HG03469 (cell line): ENCODE measurements at regions not wholly inside any gene's neighbourhood (a gene's known extent, or its start where the extent isn't known, plus 50 kb on each side); places are given as distances from the start of the nearest gene placed in this dataset.
"Not testable (repeated sequence)": the region's sequence is repeated elsewhere in the genome, so short reads cannot be mapped to it uniquely, and the experiment has no call there.

Experiments
- ATAC-seq: cut with Tn5 transposase; IDR thresholded peaks from one replicate; pipeline ENCODE4 v1.9.1; 2021; ENCODE audit warnings: mild to moderate bottlenecking, moderate library complexity, moderate number of reproducible peaks; ENCODE audit not compliant: unreplicated experiment

GRCh38 chr2:91422102-91422501 is 2730.6 kb downstream of the RPIA start:
- ATAC-seq, result not testable (repeated sequence)

GRCh38 chr2:91427148-91427547 is 2735.7 kb downstream of the RPIA start:
- not testable (repeated sequence) for ATAC-seq

- not testable (repeated sequence) for ATAC-seq
These were observed 2750.4 kb downstream of the RPIA start for GRCh38 chr2:91441932-91442245.

DNA sequence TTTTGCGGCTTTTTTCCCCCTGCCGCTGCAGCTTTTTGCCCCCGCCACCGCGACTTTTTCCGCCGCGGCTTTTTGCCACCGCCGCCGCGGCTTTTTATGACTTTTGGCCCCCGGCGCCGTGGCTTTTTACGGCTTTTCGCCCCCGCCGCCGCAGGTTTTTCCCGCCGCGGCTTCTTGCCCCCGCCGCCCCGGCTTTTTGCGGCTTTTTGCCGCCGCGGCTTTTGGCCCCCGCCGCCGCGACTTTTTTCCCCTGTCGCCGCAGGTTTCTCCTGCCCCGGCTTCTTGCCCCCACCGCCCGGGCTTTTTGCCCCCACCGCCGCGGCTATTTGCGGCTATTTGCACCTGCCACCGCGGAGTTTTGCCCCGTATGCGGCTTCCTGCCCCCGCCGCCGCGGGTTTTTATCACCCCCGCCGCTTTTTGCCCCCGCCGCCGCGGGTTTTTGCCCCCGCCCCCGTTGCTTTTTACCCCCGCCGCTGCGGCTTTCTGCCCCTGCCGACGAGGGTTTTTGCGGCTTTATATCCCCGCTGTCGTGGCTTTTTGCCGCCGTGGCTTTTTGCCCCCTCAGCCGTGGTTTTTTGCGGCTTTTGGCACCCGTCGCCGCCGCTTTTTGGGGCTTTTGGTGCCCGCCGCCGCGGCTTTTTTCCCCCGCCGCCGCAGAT is 2750.9 kb downstream of the RPIA start:
- no peak for ATAC-seq

- not testable (repeated sequence) for ATAC-seq
These were observed 2751.6 kb downstream of the RPIA start for GRCh38 chr2:91442906-91443729.

DNA sequence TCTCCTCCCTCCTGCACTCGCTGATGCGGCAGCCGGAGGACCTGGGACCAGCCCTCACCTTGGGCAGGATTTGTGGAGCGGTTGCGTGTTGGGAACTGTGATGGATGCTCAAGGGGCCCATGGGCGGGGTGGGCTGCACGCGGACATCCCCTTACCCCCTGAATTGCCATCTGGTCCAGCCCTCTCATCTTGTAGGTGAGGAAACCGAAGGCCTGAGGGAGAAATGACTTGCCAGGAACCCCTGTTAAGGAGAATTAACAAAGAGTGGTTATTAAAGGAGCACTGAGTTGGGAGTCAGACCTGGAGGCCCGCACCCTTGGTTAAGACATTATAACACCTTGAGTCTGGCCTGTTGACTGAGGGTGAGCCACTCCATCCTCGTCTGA is 2752.2 kb downstream of the RPIA start:
- not testable (repeated sequence) for ATAC-seq

DNA sequence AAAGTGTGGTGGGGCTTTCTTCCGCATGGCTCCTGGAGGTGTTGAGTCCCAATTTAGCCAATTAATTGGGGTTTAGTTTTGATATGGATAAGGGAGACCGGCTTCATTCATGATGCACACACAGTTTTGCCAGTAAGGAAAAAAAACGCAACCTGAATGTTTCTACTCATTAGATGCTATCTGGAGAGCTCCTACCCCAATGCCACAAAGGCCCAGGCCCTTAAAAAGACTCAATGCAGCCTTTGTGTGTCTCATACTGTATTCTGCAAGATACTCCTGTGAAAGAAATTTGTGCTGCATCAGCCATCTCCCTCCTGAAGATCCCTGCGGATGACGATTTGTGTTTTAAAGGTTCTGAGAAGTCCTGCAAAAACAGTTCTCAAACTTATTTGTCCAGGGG is 2754.2 kb downstream of the RPIA start:
- not testable (repeated sequence) for ATAC-seq

GRCh38 chr2:91446489-91446888 is 2755.0 kb downstream of the RPIA start:
- ATAC-seq, result not testable (repeated sequence)

GRCh38 chr2:91446915-91447314 is 2755.4 kb downstream of the RPIA start:
- ATAC-seq, result not testable (repeated sequence)

DNA sequence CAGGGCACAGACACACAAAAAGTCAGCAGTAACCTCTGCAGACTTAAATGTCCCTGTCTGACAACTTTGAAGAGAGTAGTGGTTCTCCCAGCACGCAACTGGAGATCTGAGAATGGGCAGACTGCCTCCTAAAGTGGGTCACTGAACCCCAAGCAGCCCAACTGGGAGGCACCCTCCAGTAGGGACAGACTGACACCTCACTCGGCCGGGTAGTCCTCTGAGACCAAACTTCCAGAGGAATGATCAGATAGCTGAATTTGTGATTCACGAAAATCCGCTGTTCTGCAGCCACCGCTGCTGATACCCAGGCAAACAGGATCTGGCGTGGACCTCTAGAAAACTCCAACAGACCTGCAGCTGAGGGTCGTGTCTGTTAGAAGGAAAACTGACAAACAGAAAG is 2756.0 kb downstream of the RPIA start:
- ATAC-seq, result not testable (repeated sequence)

DNA sequence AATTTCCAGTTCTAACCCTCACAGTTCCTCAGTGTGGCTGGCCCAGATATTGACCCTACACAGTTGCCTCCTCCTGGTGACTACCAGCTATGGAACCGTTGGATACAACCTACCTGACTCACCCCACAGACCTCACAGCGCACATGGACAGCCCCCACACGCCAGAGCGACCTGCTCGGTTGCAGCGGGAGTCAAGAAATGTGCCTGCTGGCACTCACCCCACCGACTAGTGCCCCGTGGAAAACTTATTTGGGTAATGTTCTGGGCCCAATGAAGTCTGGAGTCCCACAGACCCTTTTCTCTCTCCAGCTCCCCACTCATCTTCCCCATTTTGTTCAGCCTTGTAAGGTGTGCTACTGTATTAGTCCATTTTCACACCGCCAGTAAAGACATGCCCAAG is 2770.8 kb downstream of the RPIA start:
- ATAC-seq, result not testable (repeated sequence)

DNA sequence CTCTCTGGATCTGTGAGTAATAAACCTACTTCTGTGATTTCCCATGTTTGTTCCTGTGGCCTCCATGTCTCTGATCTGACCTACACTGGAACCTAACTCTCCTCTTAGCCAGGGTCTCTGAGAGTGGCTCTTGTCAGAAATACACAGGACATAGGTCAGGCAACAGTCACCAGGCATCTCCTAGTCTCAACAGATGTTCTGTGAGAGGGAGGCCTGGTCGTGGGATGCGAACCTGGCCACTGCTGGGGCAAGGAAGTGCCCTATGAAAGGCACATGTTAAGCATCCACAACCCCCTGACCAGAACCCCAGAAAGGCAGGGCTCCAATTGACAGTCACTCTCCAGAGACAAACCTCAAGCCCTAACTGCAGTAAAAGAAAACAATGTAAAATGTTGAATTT is 2771.5 kb downstream of the RPIA start:
- ATAC-seq, result not testable (repeated sequence)

GRCh38 chr2:91466780-91467363 is 2775.4 kb downstream of the RPIA start:
- not testable (repeated sequence) for ATAC-seq

- ATAC-seq, result not testable (repeated sequence)
These were observed 2784.9 kb downstream of the RPIA start for GRCh38 chr2:91476244-91476935.

GRCh38 chr2:91476936-91477246 is 2785.4 kb downstream of the RPIA start:
- ATAC-seq, result not testable (repeated sequence)

GRCh38 chr2:91477291-91477690 is 2785.8 kb downstream of the RPIA start:
- ATAC-seq, result not testable (repeated sequence)

DNA sequence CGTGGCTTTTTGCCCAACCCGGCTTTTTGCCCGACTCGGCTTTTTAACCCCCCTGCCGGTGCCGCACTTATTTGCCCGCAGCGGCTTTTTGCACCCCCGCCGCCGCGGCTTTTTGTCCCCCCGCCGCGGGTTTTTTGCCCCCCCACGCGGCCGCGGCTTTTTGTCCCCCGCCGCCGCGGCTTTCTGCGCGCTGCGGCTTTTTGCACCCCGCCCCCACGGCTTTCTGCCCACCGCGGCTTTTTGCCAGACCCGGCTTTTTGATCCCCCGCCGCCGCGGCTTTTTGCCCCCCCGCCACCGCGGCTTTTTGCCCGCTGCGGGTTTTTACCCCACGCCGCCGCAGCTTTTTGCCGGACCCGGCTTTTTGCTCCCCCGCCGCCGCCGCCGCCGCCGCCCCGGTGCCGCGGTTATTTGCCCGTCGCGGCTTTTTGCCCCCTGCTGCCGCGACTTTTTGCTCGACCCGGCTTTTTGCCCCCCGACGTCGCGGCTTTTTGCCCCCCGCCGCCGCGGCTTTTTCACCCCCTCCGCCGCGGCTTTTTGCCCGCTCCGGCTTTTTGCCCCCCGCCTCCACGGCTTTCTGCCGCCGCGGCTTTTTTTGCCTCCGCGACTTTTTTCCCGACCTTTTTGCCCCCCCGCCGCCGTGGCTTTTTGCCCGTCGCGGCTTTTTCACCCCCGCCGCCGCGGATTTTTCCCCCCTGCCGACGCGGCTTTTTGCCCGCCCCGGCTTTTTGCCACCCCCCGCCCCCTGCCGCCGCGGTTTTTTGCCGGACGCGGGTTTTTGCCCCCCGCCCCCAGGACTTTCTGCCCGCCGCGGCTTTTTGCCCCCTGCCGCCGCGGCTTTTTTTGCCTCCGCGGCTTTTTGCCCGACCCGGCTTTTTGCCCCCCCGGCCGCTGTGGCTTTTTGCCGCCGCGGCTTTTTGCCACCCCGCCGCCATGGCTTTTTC is 2786.5 kb downstream of the RPIA start:
- no peak for ATAC-seq

DNA sequence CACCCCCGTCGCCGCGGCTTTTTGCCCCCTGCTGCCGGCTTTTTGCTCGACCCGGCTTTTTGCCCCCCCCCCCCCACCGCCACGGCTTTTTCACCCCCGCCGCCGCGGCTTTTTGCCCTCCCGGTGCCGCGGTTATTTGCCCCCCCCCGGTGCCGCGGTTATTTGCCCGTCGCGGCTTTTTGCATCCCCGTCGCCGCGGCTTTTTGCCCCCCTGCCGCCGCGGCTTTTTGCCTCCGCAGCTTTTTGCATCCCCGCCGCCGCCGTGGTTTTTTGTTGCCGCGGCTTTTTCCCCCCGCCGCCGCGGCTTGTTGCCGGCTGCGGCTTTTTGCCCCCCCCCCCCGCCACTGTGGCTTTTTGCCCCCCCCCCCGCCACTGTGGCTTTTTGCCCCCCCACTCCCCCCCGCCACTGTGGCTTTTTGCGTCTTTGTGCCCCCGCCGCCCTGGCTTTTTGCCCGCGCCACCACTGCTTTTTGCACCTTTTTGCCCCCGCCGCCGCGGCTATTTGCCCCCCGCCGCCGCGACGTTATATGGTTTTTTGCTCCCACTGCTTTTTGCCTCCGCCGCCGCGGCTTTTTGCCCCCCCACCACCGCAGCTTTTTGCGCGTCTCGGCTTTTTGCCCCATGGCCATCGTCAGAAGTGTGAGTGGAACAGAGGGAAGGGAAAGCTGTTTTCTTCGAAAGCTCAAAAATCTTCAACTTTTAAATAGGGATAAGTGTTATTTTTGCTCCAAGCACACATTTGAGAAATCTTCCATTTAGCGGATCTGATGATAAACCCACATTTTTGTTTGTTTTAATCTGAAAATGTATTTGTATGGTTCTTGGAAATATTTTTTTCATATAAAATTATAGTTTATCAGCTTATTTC is 2787.6 kb downstream of the RPIA start:
- not testable (repeated sequence) for ATAC-seq

DNA sequence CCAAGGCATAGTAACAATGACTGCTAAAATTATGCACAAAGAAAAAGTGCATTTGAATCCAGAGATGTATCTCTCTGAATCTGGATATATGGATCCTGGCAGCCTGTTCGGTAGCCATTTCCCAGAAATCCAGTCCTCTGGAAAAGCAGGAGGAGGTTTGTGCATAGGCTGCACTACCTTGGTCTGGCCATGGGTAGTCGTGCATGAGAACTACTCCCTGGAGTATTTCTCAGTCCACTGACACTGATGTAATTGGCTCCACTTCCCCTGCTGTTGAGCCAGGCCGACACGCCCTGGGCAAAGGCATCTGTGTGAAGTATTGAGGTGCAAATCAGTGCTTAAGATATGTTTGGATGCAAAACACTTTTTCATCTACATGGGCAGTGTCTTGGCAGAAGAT is 2793.8 kb downstream of the RPIA start:
- ATAC-seq, result not testable (repeated sequence)
